Immature natural killer cell (primary cell): ENCODE measurements at regions not wholly inside any gene's neighbourhood (a gene's known extent, or its start where the extent isn't known, plus 50 kb on each side); places are given as distances from the start of the nearest gene placed in this dataset.

Experiments used
- DNase-seq, 3 donors: peaks; one replicate each; pipeline ENCODE4 v3.0.0; 2022; ENCODE audit warnings: mixed read lengths in 1 of 3
- H3K27ac Mint-ChIP-seq, 6 donors: one replicate each; pipeline ENCODE4 v1.8.0; 2020; ENCODE audit warnings: mixed read lengths in 6 of 6, mild to moderate bottlenecking in 5 of 6, inconsistent platforms in 4 of 6, moderate library complexity in 3 of 6
- H3K27me3 Mint-ChIP-seq, 3 donors: one replicate each; pipeline ENCODE4 v1.8.0; 2020 to 2021; ENCODE audit warnings: low read depth in 3 of 3, mild to moderate bottlenecking in 3 of 3, mixed read lengths in 3 of 3, moderate library complexity in 3 of 3, inconsistent platforms in 1 of 3
- H3K36me3 Mint-ChIP-seq, 3 donors: one replicate each; pipeline ENCODE4 v1.8.0; 2020; ENCODE audit warnings: mixed read lengths in 3 of 3, inconsistent platforms in 2 of 3, mild to moderate bottlenecking in 2 of 3
- H3K4me1 Mint-ChIP-seq, 2 donors: one replicate each; pipeline ENCODE4 v1.8.0; 2020; ENCODE audit warnings: inconsistent platforms in 2 of 2, mild to moderate bottlenecking in 2 of 2, mixed read lengths in 2 of 2, moderate library complexity in 1 of 2
- H3K4me3 Mint-ChIP-seq, 5 donors: one replicate each; pipeline ENCODE4 v1.8.0; 2020; ENCODE audit warnings: mild to moderate bottlenecking in 5 of 5, mixed read lengths in 5 of 5, inconsistent platforms in 3 of 5, moderate library complexity in 3 of 5
- H3K9me3 Mint-ChIP-seq, 6 donors: one replicate each; pipeline ENCODE4 v1.8.0; 2020; ENCODE audit warnings: mild to moderate bottlenecking in 6 of 6, mixed read lengths in 6 of 6, inconsistent platforms in 4 of 6, moderate library complexity in 3 of 6

- H3K27me3 Mint-ChIP-seq: peaks cover 3 to 6% (median 5%) of the 10 kb centered on the region in 3 donors
- H3K9me3 Mint-ChIP-seq: no peaks in the 10 kb centered on the region
- no peak for DNase-seq
- no peak overlapping the region for H3K4me3 Mint-ChIP-seq
- no peaks in the 10 kb centered on the region for H3K4me1 Mint-ChIP-seq
- H3K27ac Mint-ChIP-seq: no peak overlapping the region
- no peaks in the 10 kb centered on the region for H3K36me3 Mint-ChIP-seq
These were observed 137.8 kb upstream of the PPP2R2D start for GRCh38 chr10:131762789-131763696.

- Mint-ChIP-seq H3K9me3 (no peaks in the 10 kb centered on the region), H3K27me3 (peaks cover 2 to 7% (median 4%) of the 10 kb centered on the region in 3 donors), H3K4me3 (no peak overlapping the region), H3K4me1 (no peaks in the 10 kb centered on the region), H3K36me3 (no peaks in the 10 kb centered on the region), H3K27ac (no peak overlapping the region)
- DNase-seq: no peak
These were observed 135.9 kb upstream of the PPP2R2D start for GRCh38 chr10:131764929-131765328.

GRCh38 chr10:131766096-131766495 lies 134.7 kb upstream of the PPP2R2D start:
- no peak for DNase-seq
- no peaks in the 10 kb centered on the region for H3K36me3 Mint-ChIP-seq

DNA sequence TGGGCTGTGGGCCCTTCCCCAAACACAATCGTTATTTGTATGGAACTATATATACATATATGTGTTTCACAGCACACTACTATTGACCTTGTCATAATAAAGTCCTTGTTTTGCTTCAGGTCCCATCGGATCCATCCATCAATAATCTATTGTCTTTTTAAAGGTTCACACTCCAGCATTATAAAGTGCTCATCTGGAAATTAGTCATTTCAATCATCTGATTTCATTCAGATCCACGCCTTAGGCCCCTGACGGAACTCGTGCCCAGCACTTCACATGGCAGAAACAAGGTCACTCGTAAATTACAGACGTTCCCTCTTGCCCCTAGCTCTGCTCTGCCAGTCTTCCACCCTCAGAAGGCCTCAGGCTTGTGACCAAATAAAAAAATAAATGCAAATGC lies 133.1 kb upstream of the PPP2R2D start:
- Mint-ChIP-seq H3K9me3 (no peaks in the 10 kb centered on the region), H3K27ac (no peak overlapping the region), H3K4me1 (no peaks in the 10 kb centered on the region), H3K36me3 (no peaks in the 10 kb centered on the region), H3K4me3 (no peak overlapping the region), H3K27me3 (peaks cover under 1 to 7% (median 2%) of the 10 kb centered on the region in 3 donors)
- no peak for DNase-seq

More at GRCh38 chr10:131766096-131766495, 134.7 kb upstream of the PPP2R2D start:
- Mint-ChIP-seq H3K4me1 (no peaks in the 10 kb centered on the region), H3K27me3 (peaks cover 0 to 7% (median 3%) of the 10 kb centered on the region in 3 donors), H3K4me3 (no peak overlapping the region), H3K27ac (no peak overlapping the region), H3K9me3 (no peaks in the 10 kb centered on the region)

DNA sequence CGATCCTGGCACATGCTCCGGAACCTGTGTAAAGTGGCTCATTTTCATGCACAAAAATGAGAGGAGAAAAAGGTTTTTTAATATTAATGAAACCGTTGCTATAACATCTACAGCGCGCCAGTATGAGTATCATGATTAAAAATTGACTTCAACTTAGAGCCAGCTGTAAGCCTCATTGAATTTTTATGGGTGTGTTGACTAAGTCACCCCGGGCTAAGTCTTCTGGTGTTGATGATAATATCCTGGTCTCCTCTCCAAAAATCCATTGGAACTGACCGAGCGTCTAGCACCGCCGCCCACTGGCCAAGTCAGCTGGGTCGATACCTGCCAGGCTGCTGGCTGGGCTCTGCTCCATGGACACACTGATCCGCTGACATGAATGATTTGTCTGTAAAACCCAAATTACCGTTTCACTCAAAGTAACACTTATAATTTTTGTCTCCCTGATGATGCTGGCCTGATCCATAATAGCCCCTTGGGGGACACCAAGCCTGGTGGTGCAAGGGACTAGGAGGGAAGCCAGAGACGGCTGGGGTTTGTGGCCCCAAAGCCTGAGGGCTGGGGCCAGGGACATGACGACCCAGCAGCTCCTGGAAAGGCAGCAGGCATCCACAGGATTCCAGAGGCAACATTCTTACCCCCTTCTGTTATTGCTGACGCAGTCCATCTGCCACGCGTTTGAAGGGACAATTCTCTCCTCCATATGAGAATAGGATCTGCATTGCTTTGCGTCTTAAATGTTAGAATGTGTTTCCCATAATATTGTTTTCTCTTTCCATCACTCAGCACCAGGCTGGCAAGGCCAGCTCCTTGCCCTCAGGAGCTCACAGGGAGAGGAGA lies 131.0 kb upstream of the PPP2R2D start:
- no peak overlapping the region for H3K27ac Mint-ChIP-seq
- H3K27me3 Mint-ChIP-seq: peaks cover 2 to 5% (median 5%) of the 10 kb centered on the region in 3 donors
- no peak overlapping the region for H3K4me3 Mint-ChIP-seq
- no peaks in the 10 kb centered on the region for H3K4me1 Mint-ChIP-seq
- no peaks in the 10 kb centered on the region for H3K9me3 Mint-ChIP-seq
- DNase-seq: no peak
- H3K36me3 Mint-ChIP-seq: no peaks in the 10 kb centered on the region

DNA sequence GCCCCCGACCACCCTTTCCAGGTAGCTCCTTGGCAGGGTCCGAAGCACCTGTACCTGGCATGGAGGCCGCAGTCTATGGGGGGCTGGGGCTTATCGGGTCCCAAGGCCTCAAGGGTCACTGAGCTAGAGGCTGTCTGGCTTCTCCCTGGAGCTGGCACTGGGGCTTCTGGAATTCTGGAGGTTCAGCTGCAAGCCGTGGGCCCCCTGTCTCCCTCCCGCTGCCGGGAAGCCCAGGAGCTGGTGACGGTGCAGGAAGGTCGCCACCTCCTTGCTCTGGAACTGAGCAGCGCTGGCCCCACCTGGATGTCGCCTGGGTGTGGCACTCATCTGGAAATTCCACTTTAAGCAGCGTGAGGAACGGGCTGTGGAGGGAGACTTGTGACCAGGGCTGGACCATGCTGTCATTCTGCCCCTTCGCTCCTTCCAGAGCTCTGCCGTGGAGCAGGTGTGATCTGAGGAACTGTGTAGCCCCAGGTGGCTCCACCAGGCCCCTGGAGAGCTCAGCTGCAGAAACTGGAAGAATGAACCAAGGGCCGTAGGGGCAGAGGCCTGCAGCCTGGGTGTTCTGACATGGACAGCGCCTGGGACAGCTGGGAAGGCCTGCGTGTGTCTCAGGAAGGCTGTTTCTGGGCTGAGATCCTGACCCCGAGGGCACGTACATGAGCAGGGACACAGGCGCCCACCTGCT lies 129.7 kb upstream of the PPP2R2D start:
- no peak overlapping the region for H3K4me3 Mint-ChIP-seq
- H3K27me3 Mint-ChIP-seq: peaks cover 2 to 5% (median 5%) of the 10 kb centered on the region in 3 donors
- DNase-seq: no peak
- no peak overlapping the region for H3K27ac Mint-ChIP-seq
- no peaks in the 10 kb centered on the region for H3K36me3 Mint-ChIP-seq
- H3K4me1 Mint-ChIP-seq: no peaks in the 10 kb centered on the region
- H3K9me3 Mint-ChIP-seq: peaks cover 0 to 6% (median 1%) of the 10 kb centered on the region in 6 donors

- Mint-ChIP-seq H3K27ac (no peak overlapping the region), H3K36me3 (peaks cover 0 to 3% (median 0%) of the 10 kb centered on the region in 3 donors), H3K4me3 (no peak overlapping the region), H3K4me1 (no peaks in the 10 kb centered on the region), H3K9me3 (peaks cover 0 to 11% (median 7%) of the 10 kb centered on the region in 6 donors), H3K27me3 (peaks cover 2 to 5% (median 3%) of the 10 kb centered on the region in 3 donors)
- no peak for DNase-seq
These were observed 129.0 kb upstream of the PPP2R2D start for GRCh38 chr10:131771634-131772358.

DNA sequence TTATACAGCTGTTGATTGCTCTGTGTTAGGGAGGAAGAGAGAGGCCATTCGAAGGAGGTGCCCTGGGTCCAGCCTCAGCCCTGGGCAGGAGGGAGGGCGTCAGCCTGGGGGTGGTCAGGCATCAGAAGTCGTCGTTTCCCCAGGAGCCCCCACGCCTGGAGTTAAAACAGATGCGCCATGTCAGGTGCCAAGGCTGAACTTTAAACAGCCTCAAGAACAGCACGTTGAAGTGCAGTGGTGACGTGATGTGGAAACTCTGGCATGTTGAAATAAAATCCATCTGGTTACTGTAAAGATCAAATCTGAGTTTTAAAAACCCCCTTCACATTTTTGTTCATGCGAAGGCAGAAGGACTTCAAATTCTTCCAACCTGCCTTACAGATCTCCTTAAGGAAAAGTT lies 128.4 kb upstream of the PPP2R2D start:
- Mint-ChIP-seq H3K36me3 (peaks cover 0 to 3% (median 3%) of the 10 kb centered on the region in 3 donors), H3K9me3 (peaks cover 3 to 16% (median 13%) of the 10 kb centered on the region in 6 donors), H3K4me3 (no peak overlapping the region), H3K4me1 (no peaks in the 10 kb centered on the region), H3K27me3 (peaks cover 2 to 5% (median 3%) of the 10 kb centered on the region in 3 donors), H3K27ac (no peak overlapping the region)
- no peak for DNase-seq

DNA sequence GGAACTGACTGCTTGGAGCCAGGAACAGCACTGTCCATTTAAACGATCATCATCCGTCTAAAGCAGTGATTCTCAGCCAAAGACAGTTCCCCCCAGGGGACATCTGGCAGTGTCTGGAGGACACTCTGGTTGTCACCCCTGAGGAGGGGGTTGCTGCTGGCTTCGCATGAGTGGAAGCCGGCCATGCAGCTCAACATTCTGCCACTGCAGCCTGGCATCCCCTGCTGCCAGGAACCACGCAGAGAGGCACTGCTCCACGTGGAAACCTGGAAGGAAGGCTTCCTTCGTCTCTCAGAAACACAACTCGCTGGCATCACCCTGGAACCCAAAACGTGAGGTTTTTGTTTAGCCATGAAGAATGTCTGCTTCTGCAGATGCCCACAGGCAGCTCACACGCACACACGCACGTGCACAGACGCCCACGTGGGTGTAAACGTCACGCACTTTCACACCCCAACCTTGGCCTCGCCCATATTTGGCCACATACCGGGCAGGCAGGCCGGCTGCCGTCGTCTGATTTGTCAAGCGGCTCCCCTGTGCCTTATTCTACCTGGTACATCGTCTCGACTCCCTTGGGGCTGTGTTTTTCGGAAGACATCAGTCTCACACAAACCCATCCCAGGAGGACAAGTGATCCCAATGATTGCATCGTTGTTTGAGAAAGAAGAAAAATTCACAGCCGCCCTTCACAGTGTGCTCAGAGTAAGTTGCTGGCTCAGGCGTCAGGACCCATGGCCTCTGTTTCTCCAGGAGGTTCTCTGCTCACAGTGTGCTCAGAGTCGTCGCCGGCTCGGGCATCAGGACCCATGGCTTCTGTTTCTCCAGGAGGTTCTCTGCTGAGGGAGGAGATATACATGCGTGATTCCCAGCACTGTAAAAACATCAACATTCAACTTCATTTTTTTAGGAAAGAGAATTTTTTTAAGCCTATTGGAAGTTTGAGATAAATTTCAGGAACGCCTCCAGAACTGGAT lies 127.2 kb upstream of the PPP2R2D start:
- no peak overlapping the region for H3K27ac Mint-ChIP-seq

DNA sequence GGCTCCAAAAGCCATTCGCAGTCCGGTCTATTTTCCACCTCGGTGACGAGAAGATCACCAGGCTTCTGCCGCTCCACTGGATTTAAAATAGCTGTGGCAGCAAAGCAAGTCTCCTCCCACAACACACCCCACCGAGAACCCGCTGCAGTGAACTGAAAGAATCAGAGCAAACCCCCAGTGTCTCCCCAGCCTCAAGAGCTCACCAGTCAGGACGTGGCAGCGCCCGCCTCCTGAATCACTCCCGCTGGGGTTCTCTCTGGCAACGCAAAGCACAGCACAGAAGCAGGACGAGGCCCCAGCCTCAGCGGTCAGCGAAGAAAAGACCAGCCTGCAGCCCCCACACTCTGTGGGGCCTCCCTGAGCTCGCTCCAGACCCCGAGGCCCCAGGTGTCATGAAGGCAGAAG lies 126.1 kb upstream of the PPP2R2D start:
- Mint-ChIP-seq H3K36me3 (peaks cover 0 to 8% (median 3%) of the 10 kb centered on the region in 3 donors), H3K27me3 (peaks cover 0 to 4% (median 2%) of the 10 kb centered on the region in 3 donors), H3K27ac (no peak overlapping the region), H3K9me3 (peaks cover 9 to 24% (median 19%) of the 10 kb centered on the region in 6 donors), H3K4me3 (no peak overlapping the region), H3K4me1 (no peaks in the 10 kb centered on the region)
- no peak for DNase-seq

More for the DNA sequence above, 127.2 kb upstream of the PPP2R2D start:
- DNase-seq: no peak
- Mint-ChIP-seq H3K9me3 (peaks cover 9 to 24% (median 19%) of the 10 kb centered on the region in 6 donors), H3K36me3 (peaks cover 0 to 8% (median 3%) of the 10 kb centered on the region in 3 donors), H3K27me3 (peaks cover 0 to 4% (median 2%) of the 10 kb centered on the region in 3 donors), H3K4me1 (no peaks in the 10 kb centered on the region), H3K4me3 (no peak overlapping the region)

DNA sequence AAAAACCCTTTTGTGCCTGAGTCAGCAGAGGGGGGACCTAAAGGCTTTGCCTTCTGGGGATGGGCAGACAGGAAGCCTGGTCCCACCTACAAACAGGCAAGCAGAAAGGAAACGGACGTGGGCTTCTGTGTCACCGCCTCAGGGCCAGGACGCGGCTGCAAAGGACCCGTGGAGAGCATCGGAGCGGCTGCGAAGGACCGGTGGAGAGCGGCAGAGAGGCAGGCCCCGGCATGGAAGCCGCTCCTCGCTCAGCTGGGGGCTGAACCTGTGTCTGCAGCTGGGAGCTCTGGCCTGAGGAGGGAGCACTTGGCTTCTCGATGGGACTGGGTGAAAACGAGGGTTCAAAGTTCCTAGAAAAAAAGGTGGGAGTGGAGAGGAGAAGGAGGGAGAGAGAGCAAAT lies 125.4 kb upstream of the PPP2R2D start:
- Mint-ChIP-seq H3K27ac (no peak overlapping the region), H3K9me3 (peaks cover 9 to 26% (median 19%) of the 10 kb centered on the region in 6 donors), H3K4me1 (no peaks in the 10 kb centered on the region), H3K27me3 (peaks cover 0 to 6% (median 2%) of the 10 kb centered on the region in 3 donors), H3K4me3 (no peak overlapping the region), H3K36me3 (peaks cover 0 to 8% (median 3%) of the 10 kb centered on the region in 3 donors)
- DNase-seq: no peak

DNA sequence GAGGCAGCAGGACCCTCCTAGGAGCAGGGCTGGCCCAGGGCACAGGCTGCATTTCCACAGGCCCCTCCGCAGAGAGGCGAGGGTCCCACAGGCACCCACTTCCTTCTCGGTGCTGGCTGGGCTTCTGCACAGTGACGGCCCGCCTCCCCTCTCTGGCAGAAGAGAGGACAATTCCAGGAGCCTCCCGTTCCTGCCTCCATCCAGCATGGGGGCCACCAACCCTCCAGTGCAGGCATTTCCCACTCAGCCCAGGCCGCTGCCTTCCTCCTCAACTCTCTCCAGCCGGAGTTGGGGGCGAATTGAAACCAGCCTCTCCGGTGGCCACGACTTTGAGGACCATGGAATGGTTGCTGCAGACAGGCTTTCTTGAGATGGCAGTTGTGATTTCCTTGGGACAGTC lies 125.0 kb upstream of the PPP2R2D start:
- peaks cover 0 to 8% (median 3%) of the 10 kb centered on the region in 3 donors for H3K36me3 Mint-ChIP-seq

More for the DNA sequence above, 125.0 kb upstream of the PPP2R2D start:
- Mint-ChIP-seq H3K9me3 (peaks cover 9 to 26% (median 19%) of the 10 kb centered on the region in 6 donors), H3K27me3 (peaks cover 0 to 8% (median 2%) of the 10 kb centered on the region in 3 donors), H3K27ac (no peak overlapping the region), H3K4me3 (no peak overlapping the region), H3K4me1 (no peaks in the 10 kb centered on the region)
- no peak for DNase-seq
